ENCODE measurements at regions not wholly inside any gene's neighbourhood (a gene's known extent, or its start where the extent isn't known, plus 50 kb on each side); places are given as distances from the start of the nearest gene placed in this dataset.

GRCh38 chr19:30281906-30282305 is 90.3 kb upstream of the ZNF536 start:
- DNase-seq (ENCODE audit: low read depth) = no peak
- no peak overlapping the region for H3K4me3 ChIP-seq (ENCODE audit: control insufficient read depth, low read depth, low read length)
- no peak for TF ChIP-seq CTCF (IDR thresholded peaks at IDR 0.05; ENCODE audit: control insufficient read depth, insufficient read depth, low read depth, low read length, missing control alignments)

- no peak for DNase-seq (ENCODE audit: low read depth)
- TF ChIP-seq CTCF (IDR thresholded peaks at IDR 0.05; ENCODE audit: control insufficient read depth, insufficient read depth, low read depth, low read length, missing control alignments) = no peak
- no peak overlapping the region for H3K4me3 ChIP-seq (ENCODE audit: control insufficient read depth, low read depth, low read length)
Measured at GRCh38 chr19:30283556-30283955, 88.6 kb upstream of the ZNF536 start.

DNA sequence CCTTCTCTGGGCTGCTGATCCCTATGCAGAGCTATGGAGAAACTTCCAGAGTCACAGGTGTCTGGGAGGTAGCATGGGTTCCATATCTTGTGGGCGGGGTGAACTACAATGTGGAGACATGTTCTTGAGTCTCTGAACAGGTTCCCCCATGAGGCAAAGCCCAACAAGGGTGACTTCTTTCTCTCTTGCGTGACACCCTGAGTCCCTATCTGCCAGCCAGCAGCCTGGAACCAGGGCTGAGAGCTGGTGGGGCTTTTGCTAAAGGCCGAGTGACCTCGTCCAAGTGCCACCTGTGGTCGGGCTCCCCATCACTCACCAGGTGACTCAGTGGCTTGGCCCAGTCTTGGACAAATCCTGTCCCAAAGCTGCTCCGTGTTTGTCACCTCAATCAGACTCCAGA is 88.0 kb upstream of the ZNF536 start:
- no peak overlapping the region for H3K4me3 ChIP-seq (ENCODE audit: control insufficient read depth, low read depth, low read length)
- TF ChIP-seq CTCF (IDR thresholded peaks at IDR 0.05; ENCODE audit: control insufficient read depth, insufficient read depth, low read depth, low read length, missing control alignments) = no peak
- DNase-seq (ENCODE audit: low read depth) = no peak

DNA sequence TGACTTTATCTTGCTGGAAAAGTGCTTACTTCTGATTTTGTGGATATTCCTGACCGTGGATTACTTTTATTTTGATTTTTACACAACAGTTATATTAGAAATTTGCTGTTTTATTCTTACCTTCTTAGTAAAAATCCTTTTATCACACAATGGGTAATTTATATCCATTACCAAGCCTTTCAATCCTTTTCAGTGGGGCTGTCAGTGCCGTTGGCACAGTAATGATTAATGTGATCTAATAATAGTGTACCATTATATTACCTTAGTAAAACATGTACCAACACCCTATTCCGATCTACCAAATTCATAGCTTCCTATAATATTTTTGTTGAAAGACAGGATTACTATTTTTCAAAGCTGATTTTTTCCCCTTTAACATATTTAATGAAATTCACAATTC is 87.3 kb upstream of the ZNF536 start:
- H3K4me3 ChIP-seq (ENCODE audit: control insufficient read depth, low read depth, low read length) = no peak overlapping the region
- TF ChIP-seq CTCF (IDR thresholded peaks at IDR 0.05; ENCODE audit: control insufficient read depth, insufficient read depth, low read depth, low read length, missing control alignments) = no peak
- no peak for DNase-seq (ENCODE audit: low read depth)

DNA sequence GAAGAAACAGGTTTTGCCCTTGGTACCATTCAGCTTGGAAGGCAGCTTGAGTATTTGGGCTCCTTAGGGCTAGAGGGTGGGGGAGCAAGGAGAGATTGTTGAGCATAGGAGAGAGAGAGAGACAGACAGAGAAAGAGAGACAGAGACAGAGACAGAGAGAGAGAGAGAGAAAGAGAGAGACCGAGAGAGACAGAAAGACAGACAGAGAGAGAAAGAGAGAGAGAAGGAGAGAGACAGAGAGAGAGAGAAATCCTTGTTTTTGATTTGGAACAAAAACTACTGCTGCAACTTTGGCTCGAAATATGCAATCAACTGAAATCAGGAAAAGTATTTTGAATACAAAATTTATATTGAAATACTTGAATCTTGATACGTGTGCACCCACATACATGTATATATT is 85.8 kb upstream of the ZNF536 start:
- DNase-seq (ENCODE audit: low read depth) = no peak
- no peak for TF ChIP-seq CTCF (IDR thresholded peaks at IDR 0.05; ENCODE audit: control insufficient read depth, insufficient read depth, low read depth, low read length, missing control alignments)
- no peak overlapping the region for H3K4me3 ChIP-seq (ENCODE audit: control insufficient read depth, low read depth, low read length)

GRCh38 chr19:30287259-30287658 is 84.9 kb upstream of the ZNF536 start:
- DNase-seq (ENCODE audit: low read depth) = no peak
- TF ChIP-seq CTCF (IDR thresholded peaks at IDR 0.05; ENCODE audit: control insufficient read depth, insufficient read depth, low read depth, low read length, missing control alignments) = no peak
- H3K4me3 ChIP-seq (ENCODE audit: control insufficient read depth, low read depth, low read length) = no peak overlapping the region

- no peak for DNase-seq (ENCODE audit: low read depth)
- no peak for TF ChIP-seq CTCF (IDR thresholded peaks at IDR 0.05; ENCODE audit: control insufficient read depth, insufficient read depth, low read depth, low read length, missing control alignments)
- H3K4me3 ChIP-seq (ENCODE audit: control insufficient read depth, low read depth, low read length) = no peak overlapping the region
Measured at GRCh38 chr19:30287973-30288372, 84.2 kb upstream of the ZNF536 start.
